ENCODE measurements at regions not wholly inside any gene's neighbourhood (a gene's known extent, or its start where the extent isn't known, plus 50 kb on each side); places are given as distances from the start of the nearest gene placed in this dataset.

DNA sequence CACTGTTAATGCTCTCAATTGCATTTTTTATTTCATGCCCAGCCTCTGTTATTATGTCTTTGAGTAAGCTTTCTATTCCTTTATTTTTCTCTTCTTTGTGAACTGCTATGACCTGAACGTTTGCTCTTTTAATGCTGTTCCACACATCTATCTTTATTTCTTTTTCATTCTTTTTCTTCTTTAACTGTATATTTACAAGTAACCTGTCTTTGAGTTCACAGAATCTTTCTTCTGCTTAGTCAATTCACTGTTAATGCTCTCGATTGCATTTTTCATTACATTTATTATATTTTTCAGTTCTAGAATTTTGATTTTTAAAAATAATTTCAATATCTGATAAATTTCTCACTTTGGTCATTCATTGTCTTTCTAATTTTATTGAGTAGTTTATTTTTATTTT lies 316.3 kb upstream of the MEF2C start:
- H3K4me3 ChIP-seq = no peak overlapping the region
- no peaks in the 10 kb centered on the region for H3K27me3 ChIP-seq
- no peaks in the 10 kb centered on the region for H3K36me3 ChIP-seq
- no peak for TF ChIP-seq CTCF (IDR thresholded peaks at IDR 0.05)
- no peak for TF ChIP-seq POLR2A (IDR thresholded peaks at IDR 0.05)
- no peak for TF ChIP-seq POLR2AphosphoS5 (IDR thresholded peaks at IDR 0.05; ENCODE audit: insufficient read depth in 1 of 2, low read depth in 1 of 2)
- no peaks in the 10 kb centered on the region for H3K4me1 ChIP-seq
- DNase-seq (ENCODE audit: extremely low spot score in 2 of 2) = no peak
- H3K27ac ChIP-seq = no peak overlapping the region
- peaks cover 5% of the 10 kb centered on the region for H3K9me3 ChIP-seq
- intact Hi-C loops (cut with DNase I) = no loop called here

- no peak for DNase-seq (ENCODE audit: extremely low spot score in 2 of 2)
- Histone ChIP-seq H3K9me3 (no peaks in the 10 kb centered on the region), H3K27ac (no peak overlapping the region), H3K27me3 (no peaks in the 10 kb centered on the region), H3K4me3 (no peak overlapping the region), H3K36me3 (no peaks in the 10 kb centered on the region), H3K4me1 (no peaks in the 10 kb centered on the region)
- intact Hi-C loops (cut with DNase I) = no loop called here
- TF ChIP-seq POLR2AphosphoS5 (IDR thresholded peaks at IDR 0.05; ENCODE audit: insufficient read depth in 1 of 2, low read depth in 1 of 2) (no peak), CTCF (IDR thresholded peaks at IDR 0.05) (no peak), POLR2A (IDR thresholded peaks at IDR 0.05) (no peak)
These were observed 308.4 kb upstream of the MEF2C start for GRCh38 chr5:89191374-89191773.

DNA sequence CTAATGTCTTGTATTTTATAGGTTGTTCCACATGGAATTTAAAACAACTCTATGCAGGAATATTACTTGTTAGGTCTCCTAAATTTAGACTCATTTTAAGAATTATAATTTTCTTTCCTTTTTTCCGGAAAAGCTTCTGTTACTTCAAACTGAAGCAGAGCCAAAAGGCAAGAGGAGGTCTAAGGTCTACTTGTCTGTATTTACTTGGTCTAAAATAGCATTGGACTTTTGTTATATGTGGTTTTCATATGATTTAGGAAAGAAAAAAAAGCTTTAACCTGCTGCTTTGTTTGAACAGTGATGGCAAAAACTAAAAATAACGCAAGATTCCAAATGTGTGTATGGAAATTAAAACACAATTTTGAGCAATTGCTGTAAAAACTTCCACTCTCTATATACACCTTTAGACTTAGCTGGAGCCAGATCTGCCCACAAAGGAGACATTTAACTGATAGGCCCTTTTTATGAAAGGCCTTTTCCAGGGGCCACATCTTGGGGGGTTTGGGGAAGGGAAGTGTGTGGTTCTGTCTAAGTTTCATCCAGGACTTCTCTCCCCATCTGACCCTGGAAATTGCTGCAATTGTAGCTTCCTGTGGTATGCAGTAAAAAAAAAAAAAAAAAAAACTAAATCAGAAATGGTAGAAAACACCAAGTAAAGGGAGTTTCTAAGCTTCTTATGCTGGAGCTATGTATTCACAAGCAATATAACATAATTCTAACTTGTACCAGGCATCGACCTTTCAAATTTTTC lies 307.7 kb upstream of the MEF2C start:
- intact Hi-C loops (cut with DNase I) = no loop called here
- Histone ChIP-seq H3K36me3 (no peaks in the 10 kb centered on the region), H3K27me3 (no peaks in the 10 kb centered on the region), H3K9me3 (no peaks in the 10 kb centered on the region), H3K4me3 (no peak overlapping the region), H3K27ac (no peak overlapping the region), H3K4me1 (no peaks in the 10 kb centered on the region)
- DNase-seq (ENCODE audit: extremely low spot score in 2 of 2) = no peak
- no peak for TF ChIP-seq POLR2AphosphoS5 (IDR thresholded peaks at IDR 0.05; ENCODE audit: insufficient read depth in 1 of 2, low read depth in 1 of 2)
- no peak for TF ChIP-seq CTCF (IDR thresholded peaks at IDR 0.05)
- TF ChIP-seq POLR2A (IDR thresholded peaks at IDR 0.05) = no peak

GRCh38 chr5:89187883-89188465 lies 305.0 kb upstream of the MEF2C start:
- Histone ChIP-seq H3K36me3 (no peaks in the 10 kb centered on the region), H3K27me3 (no peaks in the 10 kb centered on the region), H3K4me3 (no peak overlapping the region), H3K4me1 (no peaks in the 10 kb centered on the region), H3K27ac (no peak overlapping the region), H3K9me3 (no peaks in the 10 kb centered on the region)
- DNase-seq (ENCODE audit: extremely low spot score in 2 of 2) = no peak
- no peak for TF ChIP-seq POLR2AphosphoS5 (IDR thresholded peaks at IDR 0.05; ENCODE audit: insufficient read depth in 1 of 2, low read depth in 1 of 2)
- no peak for TF ChIP-seq CTCF (IDR thresholded peaks at IDR 0.05)
- TF ChIP-seq POLR2A (IDR thresholded peaks at IDR 0.05) = no peak
- intact Hi-C loops (cut with DNase I) = no loop called here

- no peaks in the 10 kb centered on the region for H3K27me3 ChIP-seq
- H3K4me1 ChIP-seq = no peaks in the 10 kb centered on the region
- H3K36me3 ChIP-seq = no peaks in the 10 kb centered on the region
- intact Hi-C loops (cut with DNase I) = no loop called here
- TF ChIP-seq POLR2A (IDR thresholded peaks at IDR 0.05) (no peak), POLR2AphosphoS5 (IDR thresholded peaks at IDR 0.05; ENCODE audit: insufficient read depth in 1 of 2, low read depth in 1 of 2) (no peak), CTCF (IDR thresholded peaks at IDR 0.05) (no peak)
- no peak overlapping the region for H3K4me3 ChIP-seq
- no peak for DNase-seq (ENCODE audit: extremely low spot score in 2 of 2)
- no peak overlapping the region for H3K27ac ChIP-seq
- H3K9me3 ChIP-seq = no peaks in the 10 kb centered on the region
These were observed 304.3 kb upstream of the MEF2C start for GRCh38 chr5:89187268-89187667.
